ENCODE measurements at regions not wholly inside any gene's neighbourhood (a gene's known extent, or its start where the extent isn't known, plus 50 kb on each side); places are given as distances from the start of the nearest gene placed in this dataset.

- TF ChIP-seq BRCA1 (IDR thresholded peaks at IDR 0.05; ENCODE audit: low read depth, low read length) (no peak), RBBP5 (IDR thresholded peaks at IDR 0.05; ENCODE audit: borderline replicate concordance, low read depth, low read length) (no peak), EP300 (IDR thresholded peaks at IDR 0.05; ENCODE audit: borderline replicate concordance in 1 of 2, low read depth in 2 of 2, low read length in 2 of 2) (no peak), SUZ12 (IDR thresholded peaks at IDR 0.05; ENCODE audit: low read length) (no peak), TCF12 (IDR thresholded peaks at IDR 0.05; ENCODE audit: low read depth, low read length) (no peak)
Observed at GRCh38 chr4:185912779-185913178, 100.8 kb upstream of the SORBS2 start (continued).

Measured in H1 (cell line).